ENCODE measurements at regions not wholly inside any gene's neighbourhood (a gene's known extent, or its start where the extent isn't known, plus 50 kb on each side); places are given as distances from the start of the nearest gene placed in this dataset.
"Not testable (repeated sequence)": the region's sequence is repeated elsewhere in the genome, so short reads cannot be mapped to it uniquely, and the experiment has no call there.

DNA sequence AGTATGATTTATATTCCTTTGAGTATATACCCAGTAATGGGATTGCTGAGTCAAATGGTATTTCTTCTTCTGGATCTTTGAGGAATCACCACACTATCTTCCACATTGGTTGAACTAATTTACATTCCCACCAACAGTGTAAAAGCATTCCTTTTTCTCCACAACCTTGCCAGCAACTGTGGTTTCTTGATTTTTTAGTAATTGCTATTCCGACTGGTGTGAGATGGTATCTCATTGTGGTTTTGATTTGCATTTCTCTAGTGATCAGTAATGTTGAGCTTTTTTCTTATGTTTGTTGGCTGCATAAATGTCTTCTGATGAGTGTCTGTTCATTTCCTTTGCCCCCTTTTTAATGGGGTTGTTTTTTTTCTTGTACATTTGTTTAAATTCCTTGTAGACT, 228.3 kb downstream of the BTBD3 start:
- not testable (repeated sequence) for TF ChIP-seq TAF1 (IDR thresholded peaks at IDR 0.05; ENCODE audit: low read depth, low read length); POLR2AphosphoS5 (IDR thresholded peaks at IDR 0.05; ENCODE audit: low read depth, low read length); POLR2A (IDR thresholded peaks at IDR 0.05; ENCODE audit: low read depth, low read length); PAX5 (IDR thresholded peaks at IDR 0.05; ENCODE audit: insufficient read depth, low read length, severe bottlenecking); SPI1 (IDR thresholded peaks at IDR 0.05; ENCODE audit: low read depth, low read length); POU2F2 (IDR thresholded peaks at IDR 0.05; ENCODE audit: low read depth, low read length)

Measured in GM12891 (cell line).